HEK293 (cell line): ENCODE measurements at regions not wholly inside any gene's neighbourhood (a gene's known extent, or its start where the extent isn't known, plus 50 kb on each side); places are given as distances from the start of the nearest gene placed in this dataset.

Experiments
- CTCF ChIA-PET: fragments of 350-600 bp; formaldehyde crosslinking; extraction: SDS; loops from one replicate; lab custom pipeline; 2021; ENCODE audit warnings: antibody characterized with exemption; lab: Yijun Ruan, JAX
- POLR2A ChIA-PET: fragments of 300-600 bp; formaldehyde crosslinking; extraction: SDS; loops from one replicate; lab custom pipeline; 2020; ENCODE audit warnings: antibody characterized with exemption, inconsistent platforms; lab: Yijun Ruan, JAX
- H3K27ac ChIP-seq: fragments of 200-500 bp; sonication (Bioruptor generic); 2 replicates; pipeline ENCODE4 v1.5.1; 2014; ENCODE audit warnings: low read depth, low read length, control low read depth, inconsistent platforms; ENCODE audit errors: extremely low read depth
- H3K36me3 ChIP-seq, 2 experiments: fragments of 200-500 bp in 1 of 2; sonication (Bioruptor generic) in 1 of 2; 1 replicate in 1 of 2; 2 replicates in 1 of 2; pipeline ENCODE4 v1.5.1; 2014 to 2017; ENCODE audit warnings: inconsistent platforms in 2 of 2, low read length in 2 of 2; ENCODE audit not compliant: control insufficient read depth in 2 of 2, insufficient read depth in 1 of 2
- H3K4me1 ChIP-seq: fragments of 200-500 bp; sonication (Bioruptor generic); 2 replicates; pipeline ENCODE4 v1.5.1; 2014; ENCODE audit warnings: mild to moderate bottlenecking, low read length, inconsistent platforms; ENCODE audit not compliant: control insufficient read depth, insufficient read depth
- H3K4me3 ChIP-seq: 2 replicates; pipeline ENCODE4 v1.5.1; 2011; ENCODE audit warnings: low read depth, mild to moderate bottlenecking, control low read depth, low read length, moderate library complexity
- H3K9me3 ChIP-seq: fragments of 200-500 bp; sonication (Bioruptor generic); 2 replicates; pipeline ENCODE4 v1.5.1; 2014; ENCODE audit warnings: low read depth, low read length, inconsistent platforms; ENCODE audit not compliant: control insufficient read depth, insufficient read depth
- BCL11A ChIP-seq: fragments of 450-650 bp; formaldehyde crosslinking; IDR thresholded peaks from 2 replicates; pipeline ENCODE4 v1.5.1; 2016; ENCODE audit warnings: low read depth, missing biosample characterization, missing genetic modification characterization
- GLI2 ChIP-seq: fragments of 450-650 bp; formaldehyde crosslinking; IDR thresholded peaks from 2 replicates; pipeline ENCODE4; 2017; ENCODE audit warnings: missing biosample characterization, missing genetic modification characterization, low read depth, borderline replicate concordance
- GLI4 ChIP-seq: fragments of 450-650 bp; formaldehyde crosslinking; IDR thresholded peaks from 2 replicates; pipeline ENCODE4 v1.5.1; 2016; ENCODE audit warnings: missing biosample characterization, missing genetic modification characterization
- GLIS2 ChIP-seq: fragments of 450-650 bp; formaldehyde crosslinking; IDR thresholded peaks from 2 replicates; pipeline ENCODE4 v1.5.1; 2016; ENCODE audit warnings: missing biosample characterization, missing genetic modification characterization
- OSR2 ChIP-seq: fragments of 450-650 bp; formaldehyde crosslinking; IDR thresholded peaks from 2 replicates; pipeline ENCODE4 v1.5.1; 2016; ENCODE audit warnings: missing biosample characterization, missing genetic modification characterization
- ZFP3 ChIP-seq: fragments of 450-650 bp; formaldehyde crosslinking; IDR thresholded peaks from 2 replicates; pipeline ENCODE4 v1.5.1; 2016; ENCODE audit warnings: low read depth, missing biosample characterization, missing genetic modification characterization
- ZNF112 ChIP-seq: fragments of 450-650 bp; formaldehyde crosslinking; IDR thresholded peaks from 2 replicates; pipeline ENCODE4 v1.5.0; 2017; ENCODE audit warnings: missing biosample characterization, missing genetic modification characterization
- ZNF155 ChIP-seq: fragments of 450-650 bp; formaldehyde crosslinking; IDR thresholded peaks from 2 replicates; pipeline ENCODE4 v1.5.1; 2016; ENCODE audit warnings: missing biosample characterization, missing genetic modification characterization
- ZNF157 ChIP-seq: fragments of 450-650 bp; formaldehyde crosslinking; IDR thresholded peaks from 2 replicates; pipeline ENCODE4 v1.5.1; 2016; ENCODE audit warnings: missing biosample characterization, missing genetic modification characterization
- ZNF202 ChIP-seq: fragments of 450-650 bp; formaldehyde crosslinking; IDR thresholded peaks from 2 replicates; pipeline ENCODE4 v1.5.1; 2016; ENCODE audit warnings: missing biosample characterization, missing genetic modification characterization, borderline replicate concordance
- ZNF211 ChIP-seq: fragments of 450-650 bp; formaldehyde crosslinking; IDR thresholded peaks from 2 replicates; pipeline ENCODE4 v1.5.1; 2016; ENCODE audit warnings: low read depth, missing biosample characterization, missing genetic modification characterization
- ZNF24 ChIP-seq: fragments of 450-650 bp; formaldehyde crosslinking; IDR thresholded peaks from 2 replicates; pipeline ENCODE4 v1.5.1; 2016; ENCODE audit warnings: missing biosample characterization, missing genetic modification characterization
- ZNF266 ChIP-seq: fragments of 450-650 bp; formaldehyde crosslinking; IDR thresholded peaks from 2 replicates; pipeline ENCODE4 v1.5.1; 2016; ENCODE audit warnings: missing biosample characterization, missing genetic modification characterization, low read depth
- ZNF292 ChIP-seq: fragments of 450-650 bp; formaldehyde crosslinking; IDR thresholded peaks from 2 replicates; pipeline ENCODE4 v1.5.1; 2016; ENCODE audit warnings: low read depth, missing biosample characterization, missing genetic modification characterization, borderline replicate concordance
- ZNF404 ChIP-seq: fragments of 450-650 bp; formaldehyde crosslinking; IDR thresholded peaks from 2 replicates; pipeline ENCODE4 v1.5.1; 2017; ENCODE audit warnings: missing biosample characterization, missing genetic modification characterization
- ZNF48 ChIP-seq: fragments of 450-650 bp; formaldehyde crosslinking; IDR thresholded peaks from 2 replicates; pipeline ENCODE4 v1.5.1; 2016; ENCODE audit warnings: missing biosample characterization, missing genetic modification characterization
- ZNF510 ChIP-seq: fragments of 450-650 bp; formaldehyde crosslinking; IDR thresholded peaks from 2 replicates; pipeline ENCODE4 v1.5.1; 2018; ENCODE audit warnings: mild to moderate bottlenecking, missing genetic modification characterization, missing biosample characterization; ENCODE audit not compliant: insufficient replicate concordance
- ZNF585B ChIP-seq: fragments of 450-650 bp; formaldehyde crosslinking; IDR thresholded peaks from 2 replicates; pipeline ENCODE4 v1.5.1; 2016; ENCODE audit warnings: missing biosample characterization, missing genetic modification characterization
- ZNF664 ChIP-seq: fragments of 450-650 bp; formaldehyde crosslinking; IDR thresholded peaks from 2 replicates; pipeline ENCODE4 v1.5.1; 2016; ENCODE audit warnings: missing biosample characterization, missing genetic modification characterization
- ZNF670 ChIP-seq: fragments of 450-650 bp; formaldehyde crosslinking; IDR thresholded peaks from 2 replicates; pipeline ENCODE4 v1.5.1; 2016; ENCODE audit warnings: missing biosample characterization, missing genetic modification characterization, low read depth
- ZNF701 ChIP-seq: fragments of 450-650 bp; formaldehyde crosslinking; IDR thresholded peaks from 2 replicates; pipeline ENCODE4 v1.5.1; 2016; ENCODE audit warnings: missing biosample characterization, missing genetic modification characterization
- TF ChIP-seq, protein P1 (sequence below): fragments of 450-650 bp; formaldehyde crosslinking; IDR thresholded peaks from 2 replicates; pipeline ENCODE4 v1.5.1; 2016; ENCODE audit warnings: missing biosample characterization, missing genetic modification characterization
- TF ChIP-seq, protein P2 (sequence below): fragments of 450-650 bp; formaldehyde crosslinking; conservative IDR thresholded peaks from 2 replicates; pipeline ENCODE4 v1.5.1; 2016; ENCODE audit warnings: low read depth, missing biosample characterization, missing genetic modification characterization
- TF ChIP-seq, protein P3 (sequence below): fragments of 450-650 bp; formaldehyde crosslinking; IDR thresholded peaks from 2 replicates; pipeline ENCODE4 v1.5.1; 2016; ENCODE audit warnings: missing biosample characterization, missing genetic modification characterization

DNA sequence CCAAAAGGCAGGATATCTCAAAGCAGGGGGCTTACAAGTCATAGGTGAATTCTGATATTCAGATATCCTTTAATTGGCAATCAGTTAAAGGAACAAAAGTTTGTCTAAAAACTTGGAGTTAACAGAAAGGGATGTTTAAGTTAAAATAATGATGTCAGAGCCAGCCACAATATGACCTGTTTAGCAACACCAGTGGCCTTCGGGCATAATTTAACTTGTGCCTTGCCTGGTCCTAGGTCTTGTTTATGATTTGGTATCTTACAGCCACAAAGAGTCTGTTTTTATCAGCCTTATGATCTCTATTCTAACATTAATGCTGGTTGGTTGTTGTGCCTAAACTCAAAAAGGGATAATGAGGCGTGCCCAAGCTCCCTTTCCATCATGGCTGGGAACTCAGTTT, 252.9 kb downstream of the RNF152 start:
- no peak overlapping the region for H3K4me3 ChIP-seq
- POLR2A ChIA-PET = no interaction called here
- CTCF ChIA-PET = no interaction called here
- H3K4me1 ChIP-seq = no peaks in the 10 kb centered on the region
- TF ChIP-seq ZNF157 (tag by site-specific recombination) (no peak), ZNF664 (tag by site-specific recombination) (no peak), ZNF112 (no peak), ZNF48 (no peak), ZNF202 (tag by site-specific recombination) (no peak), ZFP3 (tag by site-specific recombination) (no peak), ZNF292 (no peak), OSR2 (tag by site-specific recombination) (no peak), ZNF266 (tag by site-specific recombination) (no peak), ZNF585B (tag by site-specific recombination) (no peak), ZNF510 (tag by site-specific recombination) (no peak)
- H3K36me3 ChIP-seq = no peaks in the 10 kb centered on the region
- H3K27ac ChIP-seq = no peak overlapping the region
- H3K9me3 ChIP-seq = no peaks in the 10 kb centered on the region

DNA sequence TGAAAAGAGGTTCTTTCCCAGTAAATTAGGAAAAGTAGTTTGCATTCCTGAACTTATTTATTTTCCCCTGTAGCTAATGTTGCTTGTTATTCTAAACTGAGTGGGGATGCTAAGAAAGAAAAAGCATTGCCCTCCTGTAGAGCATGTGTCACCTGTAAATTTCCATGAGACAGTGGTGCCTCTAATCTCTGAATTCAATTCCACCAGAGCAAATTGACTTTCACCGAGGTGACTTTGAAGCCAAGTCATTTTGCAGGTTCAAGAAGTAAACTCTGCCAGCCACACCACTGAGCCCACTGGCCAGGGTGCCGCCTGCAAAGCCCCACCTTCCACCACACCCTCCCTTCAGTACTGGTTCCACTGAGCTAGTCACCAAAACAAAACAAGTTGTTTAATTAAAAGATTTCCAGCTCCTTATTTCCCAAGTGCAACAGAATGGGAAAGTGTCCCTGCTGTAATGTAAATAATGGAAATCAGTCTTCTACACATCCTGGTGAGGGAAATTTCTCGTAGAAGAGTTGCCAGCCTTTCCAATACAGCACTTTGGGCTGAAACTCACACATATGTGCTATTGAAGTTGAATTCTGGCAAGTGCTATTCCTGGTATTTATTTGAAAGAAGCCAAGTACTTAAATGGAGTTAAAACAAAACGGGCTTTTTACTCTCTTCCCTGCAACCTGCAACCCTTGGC, 254.8 kb downstream of the RNF152 start:
- ChIA-PET CTCF (interaction anchor here (0.5 to 9.2 kb wide), 8 partner anchors 9 to 1387 kb away, joined by 3 to 83 read pairs (median 4); no protein-coding TSS in a partner anchor), POLR2A (no interaction called here)
- H3K36me3 ChIP-seq = no peaks in the 10 kb centered on the region
- no peaks in the 10 kb centered on the region for H3K9me3 ChIP-seq
- H3K4me1 ChIP-seq = no peaks in the 10 kb centered on the region
- H3K4me3 ChIP-seq = no peak overlapping the region
- TF ChIP-seq ZNF155 (tag by site-specific recombination) = no peak
- TF ChIP-seq GLI2 (tag by site-specific recombination) = no peak
- TF ChIP-seq, protein P1, sequence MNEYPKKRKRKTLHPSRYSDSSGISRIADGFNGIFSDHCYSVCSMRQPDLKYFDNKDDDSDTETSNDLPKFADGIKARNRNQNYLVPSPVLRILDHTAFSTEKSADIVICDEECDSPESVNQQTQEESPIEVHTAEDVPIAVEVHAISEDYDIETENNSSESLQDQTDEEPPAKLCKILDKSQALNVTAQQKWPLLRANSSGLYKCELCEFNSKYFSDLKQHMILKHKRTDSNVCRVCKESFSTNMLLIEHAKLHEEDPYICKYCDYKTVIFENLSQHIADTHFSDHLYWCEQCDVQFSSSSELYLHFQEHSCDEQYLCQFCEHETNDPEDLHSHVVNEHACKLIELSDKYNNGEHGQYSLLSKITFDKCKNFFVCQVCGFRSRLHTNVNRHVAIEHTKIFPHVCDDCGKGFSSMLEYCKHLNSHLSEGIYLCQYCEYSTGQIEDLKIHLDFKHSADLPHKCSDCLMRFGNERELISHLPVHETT = no peak
- H3K27ac ChIP-seq = no peak overlapping the region

DNA sequence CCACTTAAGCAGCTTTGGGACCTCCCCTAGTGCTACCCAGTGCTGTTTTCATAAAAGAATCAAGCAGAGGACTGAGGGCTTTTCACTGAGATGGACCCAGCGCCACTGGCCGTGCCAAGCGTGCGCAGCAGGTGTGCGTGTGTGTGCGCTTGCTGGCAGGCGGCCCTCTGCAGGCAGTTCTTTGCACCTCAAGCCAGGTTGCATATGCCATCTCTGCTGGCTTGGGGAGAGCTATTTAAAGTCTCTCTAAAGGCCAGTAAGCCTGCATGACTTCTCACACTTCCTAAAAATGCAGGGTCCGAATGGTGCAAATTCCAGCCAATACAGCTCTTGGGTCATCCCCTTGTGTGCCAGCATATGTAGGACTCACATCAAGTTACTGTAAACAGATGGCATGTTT, 255.5 kb downstream of the RNF152 start:
- POLR2A ChIA-PET = no interaction called here
- no peak overlapping the region for H3K4me3 ChIP-seq
- no peak overlapping the region for H3K27ac ChIP-seq
- H3K4me1 ChIP-seq = no peaks in the 10 kb centered on the region
- no peaks in the 10 kb centered on the region for H3K9me3 ChIP-seq
- CTCF ChIA-PET = interaction anchor here (0.5 to 9.2 kb wide), 11 partner anchors 10 to 1388 kb away, joined by 3 to 83 read pairs (median 3); no protein-coding TSS in a partner anchor
- no peaks in the 10 kb centered on the region for H3K36me3 ChIP-seq
- TF ChIP-seq ZNF202 (tag by site-specific recombination) (no peak), GLI4 (tag by site-specific recombination) (no peak), ZNF292 (no peak), ZNF211 (no peak), ZNF24 (tag by site-specific recombination) (no peak), BCL11A (tag by site-specific recombination) (no peak), GLIS2 (tag by site-specific recombination) (no peak), ZFP3 (tag by site-specific recombination) (no peak), GLI2 (tag by site-specific recombination) (no peak), ZNF404 (tag by site-specific recombination) (no peak), ZNF670 (tag by site-specific recombination) (no peak), ZNF701 (tag by site-specific recombination) (no peak)
- TF ChIP-seq, protein P2, sequence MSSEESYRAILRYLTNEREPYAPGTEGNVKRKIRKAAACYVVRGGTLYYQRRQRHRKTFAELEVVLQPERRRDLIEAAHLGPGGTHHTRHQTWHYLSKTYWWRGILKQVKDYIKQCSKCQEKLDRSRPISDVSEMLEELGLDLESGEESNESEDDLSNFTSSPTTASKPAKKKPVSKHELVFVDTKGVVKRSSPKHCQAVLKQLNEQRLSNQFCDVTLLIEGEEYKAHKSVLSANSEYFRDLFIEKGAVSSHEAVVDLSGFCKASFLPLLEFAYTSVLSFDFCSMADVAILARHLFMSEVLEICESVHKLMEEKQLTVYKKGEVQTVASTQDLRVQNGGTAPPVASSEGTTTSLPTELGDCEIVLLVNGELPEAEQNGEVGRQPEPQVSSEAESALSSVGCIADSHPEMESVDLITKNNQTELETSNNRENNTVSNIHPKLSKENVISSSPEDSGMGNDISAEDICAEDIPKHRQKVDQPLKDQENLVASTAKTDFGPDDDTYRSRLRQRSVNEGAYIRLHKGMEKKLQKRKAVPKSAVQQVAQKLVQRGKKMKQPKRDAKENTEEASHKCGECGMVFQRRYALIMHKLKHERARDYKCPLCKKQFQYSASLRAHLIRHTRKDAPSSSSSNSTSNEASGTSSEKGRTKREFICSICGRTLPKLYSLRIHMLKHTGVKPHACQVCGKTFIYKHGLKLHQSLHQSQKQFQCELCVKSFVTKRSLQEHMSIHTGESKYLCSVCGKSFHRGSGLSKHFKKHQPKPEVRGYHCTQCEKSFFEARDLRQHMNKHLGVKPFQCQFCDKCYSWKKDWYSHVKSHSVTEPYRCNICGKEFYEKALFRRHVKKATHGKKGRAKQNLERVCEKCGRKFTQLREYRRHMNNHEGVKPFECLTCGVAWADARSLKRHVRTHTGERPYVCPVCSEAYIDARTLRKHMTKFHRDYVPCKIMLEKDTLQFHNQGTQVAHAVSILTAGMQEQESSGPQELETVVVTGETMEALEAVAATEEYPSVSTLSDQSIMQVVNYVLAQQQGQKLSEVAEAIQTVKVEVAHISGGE (tag by site-specific recombination) = no peak
- TF ChIP-seq, protein P3, sequence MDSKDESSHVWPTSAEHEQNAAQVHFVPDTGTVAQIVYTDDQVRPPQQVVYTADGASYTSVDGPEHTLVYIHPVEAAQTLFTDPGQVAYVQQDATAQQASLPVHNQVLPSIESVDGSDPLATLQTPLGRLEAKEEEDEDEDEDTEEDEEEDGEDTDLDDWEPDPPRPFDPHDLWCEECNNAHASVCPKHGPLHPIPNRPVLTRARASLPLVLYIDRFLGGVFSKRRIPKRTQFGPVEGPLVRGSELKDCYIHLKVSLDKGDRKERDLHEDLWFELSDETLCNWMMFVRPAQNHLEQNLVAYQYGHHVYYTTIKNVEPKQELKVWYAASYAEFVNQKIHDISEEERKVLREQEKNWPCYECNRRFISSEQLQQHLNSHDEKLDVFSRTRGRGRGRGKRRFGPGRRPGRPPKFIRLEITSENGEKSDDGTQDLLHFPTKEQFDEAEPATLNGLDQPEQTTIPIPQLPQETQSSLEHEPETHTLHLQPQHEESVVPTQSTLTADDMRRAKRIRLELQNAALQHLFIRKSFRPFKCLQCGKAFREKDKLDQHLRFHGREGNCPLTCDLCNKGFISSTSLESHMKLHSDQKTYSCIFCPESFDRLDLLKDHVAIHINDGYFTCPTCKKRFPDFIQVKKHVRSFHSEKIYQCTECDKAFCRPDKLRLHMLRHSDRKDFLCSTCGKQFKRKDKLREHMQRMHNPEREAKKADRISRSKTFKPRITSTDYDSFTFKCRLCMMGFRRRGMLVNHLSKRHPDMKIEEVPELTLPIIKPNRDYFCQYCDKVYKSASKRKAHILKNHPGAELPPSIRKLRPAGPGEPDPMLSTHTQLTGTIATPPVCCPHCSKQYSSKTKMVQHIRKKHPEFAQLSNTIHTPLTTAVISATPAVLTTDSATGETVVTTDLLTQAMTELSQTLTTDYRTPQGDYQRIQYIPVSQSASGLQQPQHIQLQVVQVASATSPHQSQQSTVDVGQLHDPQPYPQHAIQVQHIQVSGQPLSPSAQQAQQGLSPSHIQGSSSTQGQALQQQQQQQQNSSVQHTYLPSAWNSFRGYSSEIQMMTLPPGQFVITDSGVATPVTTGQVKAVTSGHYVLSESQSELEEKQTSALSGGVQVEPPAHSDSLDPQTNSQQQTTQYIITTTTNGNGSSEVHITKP = no peak
